ENCODE measurements at regions not wholly inside any gene's neighbourhood (a gene's known extent, or its start where the extent isn't known, plus 50 kb on each side); places are given as distances from the start of the nearest gene placed in this dataset.

- FAIRE-seq (no peak), DNase-seq (ENCODE audit: insufficient read length) (no peak)
- no peak for TF ChIP-seq TAF1 (IDR thresholded peaks at IDR 0.05; ENCODE audit: borderline replicate concordance, low read depth, low read length)
These were observed 343.4 kb upstream of the USP24 start for GRCh38 chr1:55558515-55558914.

- FAIRE-seq: no peak
- no peak for TF ChIP-seq POLR2A (IDR thresholded peaks at IDR 0.05; ENCODE audit: low read depth, low read length)
- no peak for TF ChIP-seq POLR2AphosphoS5 (IDR thresholded peaks at IDR 0.05; ENCODE audit: low read depth, low read length)
- no peak for TF ChIP-seq TAF1 (IDR thresholded peaks at IDR 0.05; ENCODE audit: borderline replicate concordance, low read depth, low read length)
- no peak for DNase-seq (ENCODE audit: insufficient read length)
These were observed 341.0 kb upstream of the USP24 start for GRCh38 chr1:55555956-55556725.

GRCh38 chr1:55554611-55555010, 339.4 kb upstream of the USP24 start:
- no peak for FAIRE-seq
- no peak for DNase-seq (ENCODE audit: insufficient read length)
- TF ChIP-seq POLR2A (IDR thresholded peaks at IDR 0.05; ENCODE audit: low read depth, low read length) (no peak), POLR2AphosphoS5 (IDR thresholded peaks at IDR 0.05; ENCODE audit: low read depth, low read length) (no peak), TAF1 (IDR thresholded peaks at IDR 0.05; ENCODE audit: borderline replicate concordance, low read depth, low read length) (no peak)

- no peak for DNase-seq (ENCODE audit: insufficient read length)
- no peak for FAIRE-seq
- TF ChIP-seq POLR2A (IDR thresholded peaks at IDR 0.05; ENCODE audit: low read depth, low read length) (no peak), POLR2AphosphoS5 (IDR thresholded peaks at IDR 0.05; ENCODE audit: low read depth, low read length) (no peak), TAF1 (IDR thresholded peaks at IDR 0.05; ENCODE audit: borderline replicate concordance, low read depth, low read length) (no peak)
These were observed 337.5 kb upstream of the USP24 start for GRCh38 chr1:55552636-55553035.

GRCh38 chr1:55547405-55547804, 332.2 kb upstream of the USP24 start:
- no peak for FAIRE-seq
- no peak for DNase-seq (ENCODE audit: insufficient read length)
- TF ChIP-seq TAF1 (IDR thresholded peaks at IDR 0.05; ENCODE audit: borderline replicate concordance, low read depth, low read length) (no peak), POLR2AphosphoS5 (IDR thresholded peaks at IDR 0.05; ENCODE audit: low read depth, low read length) (no peak), POLR2A (IDR thresholded peaks at IDR 0.05; ENCODE audit: low read depth, low read length) (no peak)

- FAIRE-seq: no peak
- TF ChIP-seq POLR2A (IDR thresholded peaks at IDR 0.05; ENCODE audit: low read depth, low read length) (no peak), TAF1 (IDR thresholded peaks at IDR 0.05; ENCODE audit: borderline replicate concordance, low read depth, low read length) (no peak), POLR2AphosphoS5 (IDR thresholded peaks at IDR 0.05; ENCODE audit: low read depth, low read length) (no peak)
These were observed 331.4 kb upstream of the USP24 start for GRCh38 chr1:55546553-55546952.

GRCh38 chr1:55544826-55545225, 329.7 kb upstream of the USP24 start:
- FAIRE-seq (no peak), DNase-seq (ENCODE audit: insufficient read length) (no peak)
- TF ChIP-seq POLR2AphosphoS5 (IDR thresholded peaks at IDR 0.05; ENCODE audit: low read depth, low read length): no peak
- no peak for TF ChIP-seq TAF1 (IDR thresholded peaks at IDR 0.05; ENCODE audit: borderline replicate concordance, low read depth, low read length)
- TF ChIP-seq POLR2A (IDR thresholded peaks at IDR 0.05; ENCODE audit: low read depth, low read length): no peak

More at GRCh38 chr1:55546553-55546952, 331.4 kb upstream of the USP24 start:
- DNase-seq (ENCODE audit: insufficient read length): no peak

- no peak for FAIRE-seq
- TF ChIP-seq TAF1 (IDR thresholded peaks at IDR 0.05; ENCODE audit: borderline replicate concordance, low read depth, low read length): no peak
- no peak for TF ChIP-seq POLR2AphosphoS5 (IDR thresholded peaks at IDR 0.05; ENCODE audit: low read depth, low read length)
- TF ChIP-seq POLR2A (IDR thresholded peaks at IDR 0.05; ENCODE audit: low read depth, low read length): no peak
- no peak for DNase-seq (ENCODE audit: insufficient read length)
These were observed 327.8 kb upstream of the USP24 start for GRCh38 chr1:55542901-55543504.

GRCh38 chr1:55541296-55541695, 326.1 kb upstream of the USP24 start:
- FAIRE-seq (no peak), DNase-seq (ENCODE audit: insufficient read length) (no peak)
- TF ChIP-seq POLR2AphosphoS5 (IDR thresholded peaks at IDR 0.05; ENCODE audit: low read depth, low read length) (no peak), POLR2A (IDR thresholded peaks at IDR 0.05; ENCODE audit: low read depth, low read length) (no peak), TAF1 (IDR thresholded peaks at IDR 0.05; ENCODE audit: borderline replicate concordance, low read depth, low read length) (no peak)

- FAIRE-seq (no peak), DNase-seq (ENCODE audit: insufficient read length) (no peak)
- TF ChIP-seq TAF1 (IDR thresholded peaks at IDR 0.05; ENCODE audit: borderline replicate concordance, low read depth, low read length): no peak
- TF ChIP-seq POLR2A (IDR thresholded peaks at IDR 0.05; ENCODE audit: low read depth, low read length): no peak
- no peak for TF ChIP-seq POLR2AphosphoS5 (IDR thresholded peaks at IDR 0.05; ENCODE audit: low read depth, low read length)
These were observed 324.7 kb upstream of the USP24 start for GRCh38 chr1:55539652-55540512.

- DNase-seq (ENCODE audit: insufficient read length) (no peak), FAIRE-seq (no peak)
- TF ChIP-seq POLR2A (IDR thresholded peaks at IDR 0.05; ENCODE audit: low read depth, low read length) (no peak), TAF1 (IDR thresholded peaks at IDR 0.05; ENCODE audit: borderline replicate concordance, low read depth, low read length) (no peak), POLR2AphosphoS5 (IDR thresholded peaks at IDR 0.05; ENCODE audit: low read depth, low read length) (no peak)
These were observed 323.3 kb upstream of the USP24 start for GRCh38 chr1:55538428-55538827.
